ENCODE measurements at regions not wholly inside any gene's neighbourhood (a gene's known extent, or its start where the extent isn't known, plus 50 kb on each side); places are given as distances from the start of the nearest gene placed in this dataset.
"Not testable (repeated sequence)": the region's sequence is repeated elsewhere in the genome, so short reads cannot be mapped to it uniquely, and the experiment has no call there.

DNA sequence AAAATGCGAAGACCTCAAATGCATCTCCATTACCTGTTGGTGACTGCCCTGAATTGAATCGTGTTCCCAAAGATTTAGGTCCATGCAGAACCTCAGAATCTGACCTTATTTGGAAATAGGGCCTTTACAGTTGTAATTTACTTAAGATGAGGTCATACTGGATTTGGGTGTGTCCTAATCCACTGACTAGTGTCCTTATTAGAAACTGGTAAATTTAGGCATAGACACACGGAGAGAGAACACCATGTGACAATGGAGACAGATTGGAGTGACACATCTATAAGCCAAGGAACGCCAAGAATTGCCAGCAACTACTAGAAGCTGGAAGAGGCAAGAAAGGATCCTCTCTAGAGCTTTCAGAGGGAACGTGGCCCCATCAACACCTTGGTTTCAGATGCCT, 203.1 kb downstream of the SMAD2 start:
- DNase-seq, result no peak

DNA sequence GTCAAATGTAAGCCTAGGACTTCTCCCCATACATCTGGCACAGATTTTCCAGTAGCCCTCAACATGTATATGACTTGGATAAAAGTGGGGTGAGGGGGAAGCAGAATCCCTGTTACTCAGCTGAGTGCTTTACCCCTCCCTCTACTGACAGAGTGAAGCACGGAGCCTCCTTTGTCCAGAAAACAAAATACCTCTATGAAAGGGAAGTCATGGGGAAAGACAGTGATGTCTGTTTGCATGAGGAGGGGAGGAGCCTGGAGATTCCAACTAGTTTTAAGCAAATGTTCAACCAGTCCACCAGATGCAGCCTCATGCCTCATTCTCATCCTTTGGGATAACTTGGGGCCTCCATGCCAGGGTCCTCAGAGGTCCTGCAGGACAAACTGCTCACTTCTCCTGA, 203.9 kb downstream of the SMAD2 start:
- peak; percentile 31 for DNase-seq

DNA sequence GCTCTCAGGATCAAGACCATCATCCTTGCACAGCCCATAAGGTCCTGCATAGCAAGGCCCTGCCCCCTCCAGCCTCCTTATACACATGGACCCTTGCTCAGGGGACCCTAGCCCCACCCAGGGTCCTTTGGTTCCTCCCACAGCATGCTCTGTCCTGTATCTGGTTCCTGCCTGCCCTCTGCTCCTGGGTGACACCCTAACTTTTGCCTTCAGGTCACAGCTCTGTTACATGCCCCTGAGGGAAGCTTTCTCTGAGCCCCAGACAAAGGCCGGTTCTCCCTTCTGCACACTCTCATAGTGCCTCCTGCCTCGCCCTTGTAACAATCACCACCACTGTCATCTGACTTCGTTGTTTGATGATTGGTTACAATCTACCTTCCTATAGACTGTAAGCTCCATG, 204.8 kb downstream of the SMAD2 start:
- no peak for DNase-seq

DNA sequence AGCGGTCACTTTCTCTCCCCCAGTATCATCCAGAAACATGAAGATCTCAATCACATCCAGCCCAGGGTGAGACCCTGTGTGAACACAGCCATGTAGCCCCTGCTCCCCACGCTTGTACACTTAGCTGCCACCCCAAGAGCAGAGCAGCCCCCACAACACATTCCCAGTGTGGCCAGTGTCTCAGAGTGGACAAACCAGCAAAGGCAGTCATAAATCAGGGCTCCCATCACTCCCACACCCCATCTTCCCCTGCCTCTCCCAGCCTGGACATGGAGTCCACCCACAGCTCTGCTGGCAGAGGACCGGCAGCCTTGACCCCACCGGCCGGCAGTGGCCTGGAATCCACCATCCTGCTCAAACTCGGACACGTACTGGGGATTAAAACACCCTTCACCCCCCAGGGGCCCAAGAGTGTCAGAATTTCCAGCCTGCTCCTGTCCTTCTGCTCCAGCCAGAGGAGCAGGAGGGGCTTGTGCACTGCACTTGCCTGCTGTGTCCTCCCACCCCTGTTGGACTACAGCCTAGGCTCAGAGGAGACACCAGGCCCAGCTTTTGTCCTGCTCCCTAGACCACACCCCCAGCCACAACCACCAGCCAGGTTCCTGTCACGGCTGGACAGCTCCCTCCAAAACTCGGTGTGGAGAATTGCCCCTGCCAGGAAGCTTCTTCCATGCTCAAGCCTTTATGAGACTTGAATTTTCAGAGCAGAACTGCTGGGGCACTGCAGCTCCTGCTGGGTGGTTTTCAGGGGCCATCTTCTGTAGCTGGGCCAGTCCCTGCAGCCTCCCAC, 206.1 kb downstream of the SMAD2 start:
- DNase-seq, result no peak

GRCh38 chr18:47721876-47722275, 208.6 kb downstream of the SMAD2 start:
- DNase-seq, result no peak

GRCh38 chr18:47720741-47721140, 209.7 kb downstream of the SMAD2 start:
- DNase-seq, result no peak

DNA sequence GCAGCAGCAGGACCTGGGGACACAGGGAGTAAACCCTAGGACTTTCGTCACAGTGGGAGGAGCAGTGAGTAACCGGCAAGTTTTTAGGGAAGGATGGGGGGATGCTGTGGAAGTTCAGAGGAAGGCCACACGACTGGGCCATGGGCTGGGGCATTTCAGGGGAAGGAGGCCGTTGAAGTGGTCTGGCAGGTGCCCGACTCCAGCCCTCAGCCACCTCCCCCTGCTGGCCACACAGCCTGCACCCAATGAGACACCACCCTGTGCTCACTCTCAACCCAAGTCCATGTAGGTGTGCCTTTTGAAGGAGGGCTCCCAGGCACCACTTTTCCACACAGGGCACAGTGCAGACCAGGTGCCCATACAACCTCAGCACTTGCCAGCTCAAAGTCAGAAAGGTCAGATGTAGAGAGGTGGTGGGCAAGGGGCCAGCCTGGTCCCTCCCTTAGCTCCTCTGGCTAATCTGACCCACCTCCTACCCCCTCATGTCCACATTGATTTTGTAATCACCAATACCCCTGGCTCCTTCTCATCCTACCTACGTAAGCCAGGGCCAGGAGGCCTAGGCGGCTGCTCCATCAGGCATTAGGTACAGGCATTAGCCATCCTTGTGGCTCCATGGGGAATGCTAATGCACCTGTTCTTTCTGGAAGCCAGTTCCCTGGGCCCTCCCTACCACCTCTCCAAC, 211.2 kb downstream of the SMAD2 start:
- DNase-seq, result no peak

DNA sequence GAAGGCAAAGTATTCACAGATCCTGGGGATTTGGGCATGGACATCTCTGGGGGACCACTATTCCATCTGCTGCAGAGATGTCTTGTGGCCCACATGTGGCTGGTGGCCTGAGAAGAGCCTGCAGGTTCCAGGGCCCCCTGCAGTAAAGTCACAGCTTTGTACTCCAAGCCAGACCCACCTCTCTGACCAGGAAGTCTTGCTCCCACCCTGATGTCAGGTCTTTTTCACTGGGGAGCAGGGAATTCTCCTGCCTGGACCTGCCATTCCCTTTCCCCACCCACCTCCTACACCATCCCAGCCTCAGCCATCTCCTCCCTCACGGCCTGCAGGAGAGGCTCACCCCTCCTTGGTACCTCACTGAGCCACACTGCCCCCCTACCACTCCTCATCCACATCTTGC, 211.8 kb downstream of the SMAD2 start:
- no peak for DNase-seq

GRCh38 chr18:47717257-47717656, 213.2 kb downstream of the SMAD2 start:
- no peak for DNase-seq

- DNase-seq, result no peak
Measured at GRCh38 chr18:47716632-47717185, 213.8 kb downstream of the SMAD2 start.

DNA sequence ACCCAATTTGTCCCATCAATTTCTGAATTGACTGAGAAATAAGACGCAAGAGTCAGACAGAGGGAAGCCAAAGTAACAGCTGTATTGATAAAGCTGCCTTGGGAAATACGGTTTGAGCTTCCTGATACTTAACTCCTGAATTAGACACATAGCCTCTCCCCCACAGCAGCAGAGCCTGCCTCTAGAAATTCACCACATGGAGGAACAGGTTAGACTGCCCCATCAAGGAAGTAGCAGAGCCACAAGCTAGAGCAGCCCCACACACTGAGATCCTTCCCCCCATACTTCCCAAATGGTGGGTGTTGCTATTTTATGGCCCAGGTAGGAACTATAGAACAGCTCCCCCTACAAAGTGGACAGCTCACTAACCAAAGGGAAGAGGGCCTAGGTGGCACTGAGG, 220.0 kb downstream of the SMAD2 start:
- no peak for DNase-seq

DNA sequence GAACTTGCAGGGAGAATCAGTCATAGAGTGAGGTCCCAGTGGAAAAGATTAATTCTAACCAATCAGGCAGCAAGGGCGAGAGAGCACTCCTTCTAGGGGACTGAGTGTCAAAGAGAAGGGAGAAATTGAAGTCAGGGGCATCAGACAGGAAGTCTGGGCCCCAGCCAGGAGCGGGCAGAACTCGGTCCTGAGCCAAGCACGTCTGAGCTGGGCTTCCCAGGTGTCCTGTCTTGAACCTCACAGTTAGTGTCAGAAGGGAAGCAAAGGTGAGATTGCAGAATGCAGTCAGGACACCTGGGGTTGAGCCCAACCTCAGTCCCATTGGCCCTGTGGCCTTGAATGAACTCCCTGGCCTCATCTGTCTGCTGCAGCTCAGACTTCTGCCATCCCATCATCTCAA, 220.9 kb downstream of the SMAD2 start:
- DNase-seq, result no peak

- DNase-seq, result no peak
Measured at GRCh38 chr18:47708206-47708605, 222.3 kb downstream of the SMAD2 start.

DNA sequence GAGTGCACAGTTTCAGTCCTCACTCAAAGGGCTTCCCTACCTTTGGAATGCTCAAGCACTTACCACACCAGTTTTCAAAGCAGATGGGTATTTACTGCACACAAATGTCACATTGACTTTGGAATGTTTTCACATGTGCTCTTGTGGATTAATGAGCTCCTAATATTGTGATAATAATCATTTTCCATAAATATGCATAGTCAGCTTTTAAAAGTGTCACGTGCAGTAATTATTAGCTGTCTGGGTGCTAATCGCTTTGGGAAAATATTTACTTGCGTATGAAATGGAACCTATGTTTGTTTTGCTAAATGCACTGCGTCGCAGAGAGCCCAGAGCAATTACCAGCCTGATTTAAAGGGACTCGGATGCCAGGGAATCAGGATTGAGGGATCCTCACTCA, 229.3 kb downstream of the SMAD2 start:
- peak; percentile 60 for DNase-seq

DNA sequence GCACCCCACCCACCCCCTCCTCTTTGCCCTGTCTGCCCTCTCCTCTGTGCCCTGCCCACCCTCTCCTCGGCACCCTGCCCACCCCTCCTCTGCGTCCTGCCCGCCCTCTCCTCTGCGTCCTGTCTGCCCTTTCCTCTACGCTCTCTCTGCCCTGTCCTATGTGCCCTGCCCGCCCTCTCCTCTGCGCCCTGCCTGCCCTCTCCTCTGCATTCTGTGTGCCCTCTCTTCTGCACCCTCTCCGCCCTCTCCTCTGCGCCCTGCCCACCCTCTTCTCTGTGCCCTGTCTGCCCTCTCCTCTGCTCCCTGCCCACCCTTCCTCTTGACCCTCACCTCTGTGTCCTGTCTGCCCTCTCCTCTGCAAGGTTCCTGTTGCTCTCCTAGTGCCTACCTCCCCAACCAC, 233.6 kb downstream of the SMAD2 start:
- no peak for DNase-seq

GRCh38 chr18:47691611-47692010, 238.8 kb downstream of the SMAD2 start:
- DNase-seq, result no peak

DNA sequence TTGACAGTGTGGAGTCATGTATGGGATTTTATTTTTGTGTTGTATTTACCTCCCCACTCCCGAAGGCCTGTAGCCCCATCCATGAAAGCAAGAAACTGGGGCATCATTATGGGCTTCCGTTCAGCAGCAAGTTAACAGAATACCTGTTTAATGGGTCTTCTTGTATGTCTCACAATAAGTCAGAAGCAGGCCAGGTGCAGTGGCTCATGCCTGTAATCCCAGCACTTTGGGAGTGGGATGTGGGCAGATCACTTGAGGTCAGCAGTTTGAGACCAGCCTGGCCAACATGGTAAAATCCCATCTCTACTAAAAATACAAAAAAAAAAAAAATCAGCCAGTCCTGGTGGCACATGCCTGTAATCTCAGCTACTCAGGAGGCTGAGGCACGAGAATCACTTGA, 239.7 kb downstream of the SMAD2 start:
- DNase-seq, result not testable (repeated sequence)

DNA sequence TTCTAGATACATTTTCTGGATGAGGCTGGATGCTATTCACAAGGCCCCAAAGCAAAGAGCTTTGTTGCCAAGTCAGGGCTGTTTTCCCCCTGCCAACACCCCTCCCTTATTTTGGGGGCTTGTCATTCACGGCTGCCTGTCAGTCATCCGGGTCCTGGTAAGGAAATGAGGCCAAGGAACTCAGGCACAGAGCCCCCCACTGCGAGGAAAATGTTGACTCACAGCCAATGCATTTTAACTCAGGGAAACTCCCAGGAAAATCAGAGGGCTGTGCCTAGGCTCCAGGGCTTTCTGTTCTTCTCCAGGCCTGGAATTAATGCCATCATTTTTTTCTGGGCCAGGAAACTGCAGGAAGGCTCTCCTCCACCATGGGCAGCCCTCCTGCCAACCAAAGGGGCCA, 241.1 kb downstream of the SMAD2 start:
- DNase-seq, result no peak

DNA sequence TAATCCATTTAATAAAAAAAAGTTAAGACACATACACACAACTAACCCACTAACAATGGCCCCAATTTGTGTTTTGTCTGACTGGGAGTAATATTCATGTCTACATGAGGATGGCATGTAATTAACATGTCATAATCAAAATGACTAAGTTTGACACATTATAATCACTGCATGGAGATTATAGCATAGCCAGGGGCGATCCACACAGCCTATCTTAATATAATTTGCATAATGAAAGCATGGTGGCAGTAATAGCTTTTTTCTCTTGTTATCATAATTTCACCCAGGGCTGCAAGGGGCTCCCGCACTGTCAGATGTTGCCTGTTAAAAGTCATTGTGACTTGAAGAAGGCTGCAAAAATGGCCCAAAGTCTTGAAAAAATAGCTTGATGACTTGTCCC, 243.7 kb downstream of the SMAD2 start:
- no peak for DNase-seq

DNA sequence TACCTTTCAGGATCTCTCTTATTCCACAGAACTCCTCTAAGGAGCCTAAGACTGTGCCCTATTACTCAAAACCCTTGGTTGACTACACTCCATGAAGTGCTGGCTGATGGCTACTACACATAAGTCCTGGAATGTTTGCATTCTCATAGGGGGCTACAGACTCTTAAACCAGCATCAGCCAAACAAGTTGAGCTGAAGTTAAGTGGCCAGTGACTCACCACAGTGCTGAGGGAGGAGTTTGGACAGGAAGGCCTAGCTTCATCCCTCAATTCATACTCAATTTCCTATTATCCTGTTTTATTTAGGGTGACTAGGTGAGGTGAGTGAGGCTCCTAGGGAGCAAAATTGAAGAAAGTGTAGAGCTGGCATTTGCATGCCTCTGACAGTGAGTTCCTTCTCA, 246.7 kb downstream of the SMAD2 start:
- DNase-seq, result no peak

- DNase-seq, result no peak
Measured at GRCh38 chr18:47682876-47683275, 247.6 kb downstream of the SMAD2 start.

DNA sequence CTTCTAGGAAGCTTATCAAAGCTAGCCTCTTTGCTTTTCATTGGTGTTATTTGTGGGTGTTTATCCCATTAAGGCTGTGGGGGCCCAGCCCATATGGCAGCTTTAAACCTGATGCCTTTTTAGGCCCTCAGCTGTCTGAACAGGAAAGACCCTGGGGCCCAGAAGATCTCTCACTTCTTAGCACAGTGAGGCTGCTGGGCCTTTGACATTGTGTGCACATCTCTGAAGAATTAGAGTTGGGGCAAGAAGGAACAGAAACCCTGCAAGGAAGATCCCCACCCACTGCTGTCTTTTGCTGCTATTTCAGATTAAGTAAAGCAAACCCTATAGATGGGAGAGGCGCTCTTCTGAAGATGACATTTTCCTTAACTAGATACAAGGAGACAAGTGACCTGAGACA, 250.0 kb downstream of the SMAD2 start:
- no peak for DNase-seq

DNA sequence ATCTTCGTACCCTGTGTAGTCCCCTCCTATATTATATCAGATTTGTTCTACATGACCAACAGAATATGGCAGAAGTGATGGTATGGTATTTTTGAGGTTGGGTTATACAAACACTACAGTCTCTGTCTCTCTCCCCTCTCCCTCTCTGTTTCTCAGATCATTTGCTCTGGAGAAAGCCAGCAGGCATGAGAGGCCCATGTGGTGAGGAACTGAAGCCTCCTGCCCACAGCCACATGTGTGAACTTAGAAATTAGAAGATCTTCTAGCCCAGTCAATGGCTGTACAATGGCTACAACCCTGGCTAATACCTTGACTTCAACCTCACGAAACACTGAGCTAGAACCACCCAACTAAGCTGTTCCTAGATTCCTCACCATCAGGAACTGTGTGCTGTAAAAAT, 250.6 kb downstream of the SMAD2 start:
- DNase-seq, result no peak

- DNase-seq, result no peak
Measured at GRCh38 chr18:47677952-47678351, 252.5 kb downstream of the SMAD2 start.

GRCh38 chr18:47669815-47670214, 260.6 kb downstream of the SMAD2 start:
- no peak for DNase-seq
